LNCAP (cell line): ENCODE measurements at regions not wholly inside any gene's neighbourhood (a gene's known extent, or its start where the extent isn't known, plus 50 kb on each side); places are given as distances from the start of the nearest gene placed in this dataset.

Experiments used
- TF ChIP-seq, protein P1 (sequence below): fragments of 450-650 bp; IDR thresholded peaks from 2 replicates; pipeline ENCODE4 v1.5.1; 2017; ENCODE audit warnings: mild to moderate bottlenecking

- TF ChIP-seq, protein P1, sequence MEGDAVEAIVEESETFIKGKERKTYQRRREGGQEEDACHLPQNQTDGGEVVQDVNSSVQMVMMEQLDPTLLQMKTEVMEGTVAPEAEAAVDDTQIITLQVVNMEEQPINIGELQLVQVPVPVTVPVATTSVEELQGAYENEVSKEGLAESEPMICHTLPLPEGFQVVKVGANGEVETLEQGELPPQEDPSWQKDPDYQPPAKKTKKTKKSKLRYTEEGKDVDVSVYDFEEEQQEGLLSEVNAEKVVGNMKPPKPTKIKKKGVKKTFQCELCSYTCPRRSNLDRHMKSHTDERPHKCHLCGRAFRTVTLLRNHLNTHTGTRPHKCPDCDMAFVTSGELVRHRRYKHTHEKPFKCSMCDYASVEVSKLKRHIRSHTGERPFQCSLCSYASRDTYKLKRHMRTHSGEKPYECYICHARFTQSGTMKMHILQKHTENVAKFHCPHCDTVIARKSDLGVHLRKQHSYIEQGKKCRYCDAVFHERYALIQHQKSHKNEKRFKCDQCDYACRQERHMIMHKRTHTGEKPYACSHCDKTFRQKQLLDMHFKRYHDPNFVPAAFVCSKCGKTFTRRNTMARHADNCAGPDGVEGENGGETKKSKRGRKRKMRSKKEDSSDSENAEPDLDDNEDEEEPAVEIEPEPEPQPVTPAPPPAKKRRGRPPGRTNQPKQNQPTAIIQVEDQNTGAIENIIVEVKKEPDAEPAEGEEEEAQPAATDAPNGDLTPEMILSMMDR, result no peak
Measured at GRCh38 chr11:119906376-119906775, 177.4 kb upstream of the NECTIN1 start.

DNA sequence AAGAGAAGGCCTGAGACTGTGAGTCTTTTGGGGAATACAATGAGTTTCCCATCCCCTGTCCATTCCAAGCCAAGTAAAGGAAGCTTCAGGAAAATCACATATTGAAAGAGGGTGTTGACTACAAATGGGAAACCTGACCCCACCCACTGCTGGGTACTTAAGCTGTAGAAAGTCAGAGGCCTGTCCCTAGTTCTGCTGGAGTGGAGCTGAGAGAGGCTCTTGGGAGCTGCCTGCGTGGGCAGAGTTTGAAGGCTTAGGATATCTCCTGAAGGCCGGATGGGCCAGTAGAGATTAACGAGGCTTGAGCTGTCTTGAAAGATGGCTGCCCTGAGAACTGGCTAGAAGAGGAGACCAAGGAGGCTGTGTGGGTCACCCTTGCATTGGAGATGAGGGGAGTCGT lies 176.2 kb upstream of the NECTIN1 start:
- TF ChIP-seq, protein P1, result no peak

- TF ChIP-seq, protein P1, result no peak
Measured at GRCh38 chr11:119904531-119905035, 175.6 kb upstream of the NECTIN1 start.

DNA sequence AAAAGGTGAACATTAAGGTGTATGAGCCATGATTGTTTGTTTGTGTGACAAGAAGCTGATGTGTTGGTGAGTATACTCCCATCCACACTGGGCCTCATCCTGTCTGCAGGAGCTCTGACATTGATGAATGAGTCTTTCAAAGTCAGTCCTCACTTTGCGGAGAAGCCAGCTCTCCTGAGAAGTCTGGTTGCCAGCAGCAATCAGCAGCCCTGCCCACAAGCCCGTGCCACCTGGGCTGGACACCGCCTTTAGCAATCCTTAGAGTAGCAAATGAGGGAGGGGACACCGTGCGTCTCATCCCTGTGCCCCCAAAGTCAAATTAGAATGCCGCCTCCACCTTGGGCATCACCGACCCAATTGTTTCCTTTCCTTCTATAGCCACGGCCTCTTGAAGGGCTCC lies 174.8 kb upstream of the NECTIN1 start:
- TF ChIP-seq, protein P1, result no peak

DNA sequence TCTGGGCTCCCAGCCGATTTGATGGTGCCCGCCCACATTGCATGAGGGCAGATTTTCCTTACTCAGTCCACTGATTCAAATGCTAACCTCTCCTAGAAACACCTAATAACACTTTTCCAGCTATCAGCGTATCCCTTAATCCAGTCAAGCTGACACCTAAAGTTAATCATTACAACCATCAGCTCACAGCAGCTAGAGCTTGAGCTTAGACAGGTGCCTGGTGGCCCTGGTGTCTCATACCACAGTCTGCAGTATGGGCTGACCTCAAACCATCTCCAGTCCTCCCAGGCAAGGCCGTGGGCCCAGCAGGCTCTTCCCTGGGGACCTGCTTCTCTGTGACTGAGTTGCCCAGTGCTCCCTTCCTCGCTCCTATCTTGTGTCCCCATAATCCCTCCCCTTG lies 174.4 kb upstream of the NECTIN1 start:
- TF ChIP-seq, protein P1, result no peak

GRCh38 chr11:119902656-119903231 lies 173.7 kb upstream of the NECTIN1 start:
- TF ChIP-seq, protein P1, result no peak

DNA sequence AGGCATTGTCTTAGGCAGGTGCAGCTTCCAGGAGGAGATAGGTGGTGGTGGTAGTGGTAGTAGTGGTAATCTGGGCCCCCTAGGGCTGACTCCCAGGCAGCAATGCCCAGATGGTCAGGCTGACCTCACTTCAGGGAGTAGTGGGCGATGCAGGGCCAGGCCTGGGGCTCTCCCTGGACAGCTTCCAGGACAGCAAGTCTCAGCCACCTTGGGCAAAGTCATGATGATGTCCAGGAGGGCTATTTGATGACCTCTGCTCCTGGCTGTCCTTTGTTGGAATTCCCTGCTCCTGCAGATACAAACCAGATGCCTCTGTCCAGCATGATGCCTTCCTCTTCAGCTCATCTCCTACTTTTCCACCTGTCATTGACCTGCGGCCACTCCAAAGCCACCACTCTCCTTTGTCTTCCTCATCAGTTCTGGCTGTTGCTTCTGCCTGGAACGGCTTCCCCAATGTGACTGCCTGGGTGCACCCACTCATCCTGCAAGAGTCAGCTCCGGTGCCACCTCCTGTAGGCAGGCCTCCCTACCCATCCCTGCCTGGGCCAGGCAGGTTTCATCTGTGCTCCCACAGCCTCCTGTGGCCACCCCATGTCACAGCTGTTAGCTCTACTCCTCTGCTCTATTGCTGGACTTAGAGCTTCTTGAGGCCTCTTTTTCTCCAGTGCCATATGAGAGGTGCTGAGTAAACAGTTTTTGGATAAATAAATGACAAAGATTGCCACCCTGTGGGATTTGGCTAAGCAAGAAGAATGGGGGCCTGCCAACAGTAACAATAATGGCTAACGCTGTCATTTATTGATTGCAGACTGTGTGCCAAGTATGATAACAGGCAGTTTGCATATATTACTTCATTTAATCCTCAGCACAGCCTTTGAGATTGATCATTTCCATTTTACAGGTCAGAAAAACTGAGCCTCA lies 172.9 kb upstream of the NECTIN1 start:
- TF ChIP-seq, protein P1, result no peak
